Heart left ventricle (tissue), 13 donors: ENCODE measurements at regions not wholly inside any gene's neighbourhood (a gene's known extent, or its start where the extent isn't known, plus 50 kb on each side); places are given as distances from the start of the nearest gene placed in this dataset.

Experiments
- CTCF ChIP-seq, 12 donors: fragments of 200-600 bp; sonication (generic) in 4 of 12; IDR thresholded peaks; one replicate each; pipeline versions ENCODE4 v1.5.0 to v1.8.0; 2018 to 2022; ENCODE audit warnings: antibody characterized with exemption in 12 of 12, mild to moderate bottlenecking in 5 of 12
- POLR2A ChIP-seq, 2 donors: fragments of 450-650 bp; IDR thresholded peaks; one replicate each; pipeline ENCODE4 v1.6.1; 2017; ENCODE audit warnings: antibody characterized with exemption in 2 of 2, mild to moderate bottlenecking in 2 of 2, moderate library complexity in 2 of 2
- donor health status: ischemic (EF 13 %, LVEDD 7.1; RV severe dilation, severe dysfunction).
- donor health status: DM: no; HTN: yes; CAD: no.
- donor health status: DM: no; HTN: no; CAD: no.
- donor health status: ischemic (EF 25% LVEDD 6.9; RV normal size, moderate dysfunction).
- donor health status: ischemic (EF 25% LVEDD 5.7; RV mildly dilated, moderate dysfunction).
- donor health status: ischemic (EF 35%, LVEDD 5.7; RV mildly dilated, moderate dysfunction).
- donor health status: nonischemic (EF 11% LVEDD 7.7; RV severe dilation, severe dysfunction).
- donor health status: DM: yes; HTN: yes; CAD: no.
- donor health status: PGD.
- donor health status: ischemic (EF 29% LVEDD 5.4; RV normal size, mild dysfunction).
- donor health status: nonischemic (EF 23%, LVEDD 6.1; RV moderate dilation, normal function).

- no peak for TF ChIP-seq CTCF (IDR thresholded peaks at IDR 0.05)
- no peak for TF ChIP-seq POLR2A (IDR thresholded peaks at IDR 0.05)
These were observed 53.4 kb upstream of the GJB5 start for GRCh38 chr1:34701326-34702060.
